Gastrocnemius medialis (tissue), 4 donors: ENCODE measurements at regions not wholly inside any gene's neighbourhood (a gene's known extent, or its start where the extent isn't known, plus 50 kb on each side); places are given as distances from the start of the nearest gene placed in this dataset.

Source experiments
- ATAC-seq, 2 donors: fragments of 150-250 bp; one replicate each; pipeline ENCODE4 v1.9.1; 2016
- DNase-seq, 2 donors: peaks; one replicate each; pipeline ENCODE4 v3.0.0-alpha.2; 2019
- H3K27ac ChIP-seq, 4 donors: fragments of 200-600 bp; sonication (generic); 1 replicate in 1 of 4; 2 replicates in 3 of 4; pipeline ENCODE4 v1.5.1; 2016 to 2018; ENCODE audit warnings: mild to moderate bottlenecking in 2 of 4, moderate library complexity in 1 of 4
- H3K27me3 ChIP-seq, 3 donors: fragments of 200-600 bp; sonication (generic) in 2 of 3; 1 replicate in 1 of 3; 2 replicates in 2 of 3; pipeline versions ENCODE4 v1.5.1 to v1.6.0; 2016 to 2019; ENCODE audit warnings: mild to moderate bottlenecking in 1 of 3, moderate library complexity in 1 of 3
- H3K36me3 ChIP-seq, 2 donors: fragments of 200-600 bp; sonication (generic) in 1 of 2; one replicate each; pipeline ENCODE4 v1.5.1; 2017 to 2018
- H3K4me1 ChIP-seq, 2 donors: fragments of 200-600 bp; sonication (generic) in 1 of 2; one replicate each; pipeline ENCODE4 v1.5.1; 2016 to 2017; ENCODE audit warnings: mild to moderate bottlenecking in 2 of 2
- H3K4me3 ChIP-seq, 4 donors: fragments of 200-600 bp; sonication (generic) in 3 of 4; 1 replicate in 1 of 4; 2 replicates in 3 of 4; pipeline ENCODE4 v1.5.1; 2016 to 2019; ENCODE audit warnings: mild to moderate bottlenecking in 2 of 4
- H3K9me3 ChIP-seq, 3 donors: fragments of 200-600 bp; sonication (generic) in 2 of 3; 1 replicate in 1 of 3; 2 replicates in 2 of 3; pipeline ENCODE4 v1.5.1; 2016 to 2019
- CTCF ChIP-seq, 5 experiments: fragments of 450-650 bp in 3 of 5; fragments of 200-600 bp in 2 of 5; sonication (generic) in 2 of 5; IDR thresholded peaks in 4 of 5; conservative IDR thresholded peaks in 1 of 5; 1 replicate in 4 of 5; 2 replicates in 1 of 5; pipeline ENCODE4 v1.5.1; 2016 to 2019; ENCODE audit warnings: antibody characterized with exemption in 5 of 5, mild to moderate bottlenecking in 3 of 5, moderate library complexity in 3 of 5
- POLR2A ChIP-seq, 2 donors: fragments of 450-650 bp; IDR thresholded peaks; one replicate each; pipeline ENCODE4 v1.6.1; 2017; ENCODE audit warnings: antibody characterized with exemption in 2 of 2, mild to moderate bottlenecking in 2 of 2, moderate library complexity in 2 of 2
- in situ Hi-C, 4 donors: fragments of 200-750 bp; cut with MboI; loops; one replicate each; pipeline versions ENCODE4 v1.15.0 to v1.8.0; 2017; ENCODE audit warnings: low sequenced_read_pairs in 4 of 4
- intact Hi-C: fragments of 100-400 bp; cut with DNase I; formaldehyde crosslinking; loops from one replicate; pipeline ENCODE4 v1.15.1; 2023; ENCODE audit warnings: low total_unique reads

- no peaks in the 10 kb centered on the region for H3K9me3 ChIP-seq
- H3K27me3 ChIP-seq: no peaks in the 10 kb centered on the region
- TF ChIP-seq CTCF (IDR thresholded peaks at IDR 0.05 in 4 of 5, conservative IDR thresholded peaks at IDR 0.05 in 1 of 5) (no peak), POLR2A (IDR thresholded peaks at IDR 0.05) (no peak)
- in situ Hi-C loops (no loop called here), intact Hi-C loops (no loop called here)
- no peak for DNase-seq
- H3K36me3 ChIP-seq: no peaks in the 10 kb centered on the region
- H3K4me1 ChIP-seq: peaks cover 39 to 52% of the 10 kb centered on the region in 2 donors
- ATAC-seq: no peak
- peak overlapping the region; percentile 69 to 76 (median 75) for H3K27ac ChIP-seq
- H3K4me3 ChIP-seq: peak overlapping the region in 1 of 4 donors; percentile 14
Measured at GRCh38 chr9:110125763-110126351, 82.1 kb downstream of the C9orf152 start.

DNA sequence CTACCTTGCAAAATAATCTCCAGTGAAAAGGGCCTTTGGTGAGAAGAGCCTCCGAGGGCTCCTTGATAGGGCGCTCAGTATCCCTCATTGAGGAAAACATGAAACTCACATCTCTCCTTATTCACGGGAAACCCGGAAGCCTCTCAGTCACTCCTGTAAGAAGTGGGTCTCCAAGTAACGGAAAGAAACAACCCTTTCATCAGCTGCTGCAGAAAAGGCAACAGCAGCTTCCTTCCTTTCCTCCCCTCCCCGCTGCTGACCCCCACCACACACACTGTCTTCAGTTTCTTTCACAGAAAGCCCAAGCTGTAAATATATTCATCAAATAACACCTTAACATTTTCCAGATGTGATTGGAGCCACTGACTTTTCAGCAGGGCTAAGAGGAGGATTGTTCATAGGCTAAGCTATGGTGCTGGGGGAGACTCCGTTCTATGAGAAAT lies 81.4 kb downstream of the C9orf152 start:
- Histone ChIP-seq H3K36me3 (no peaks in the 10 kb centered on the region), H3K9me3 (no peaks in the 10 kb centered on the region), H3K27ac (peak overlapping the region; percentile 69 to 76 (median 75)), H3K27me3 (no peaks in the 10 kb centered on the region), H3K4me1 (peaks cover 39 to 52% of the 10 kb centered on the region in 2 donors), H3K4me3 (no peak overlapping the region)
- DNase-seq (no peak), ATAC-seq (no peak)
- in situ Hi-C loops (no loop called here), intact Hi-C loops (no loop called here)
- TF ChIP-seq CTCF (IDR thresholded peaks at IDR 0.05 in 4 of 5, conservative IDR thresholded peaks at IDR 0.05 in 1 of 5) (no peak), POLR2A (IDR thresholded peaks at IDR 0.05) (no peak)

- H3K4me3 ChIP-seq: peak overlapping the region in 3 of 4 donors; percentile 26 to 31 (median 30)
- H3K9me3 ChIP-seq: no peaks in the 10 kb centered on the region
- H3K36me3 ChIP-seq: no peaks in the 10 kb centered on the region
- in situ Hi-C loops (no loop called here), intact Hi-C loops (no loop called here)
- H3K27ac ChIP-seq: peak overlapping the region; percentile 69 to 76 (median 75)
- peaks cover 39 to 52% of the 10 kb centered on the region in 2 donors for H3K4me1 ChIP-seq
- no peak for TF ChIP-seq CTCF (IDR thresholded peaks at IDR 0.05 in 4 of 5, conservative IDR thresholded peaks at IDR 0.05 in 1 of 5)
- H3K27me3 ChIP-seq: no peaks in the 10 kb centered on the region
- peak; percentile 5 to 34 for DNase-seq
- ATAC-seq: peak; percentile 55 to 73
Measured at GRCh38 chr9:110126986-110127864, 80.7 kb downstream of the C9orf152 start.

GRCh38 chr9:110128664-110129329 lies 79.2 kb downstream of the C9orf152 start:
- Histone ChIP-seq H3K9me3 (no peaks in the 10 kb centered on the region), H3K4me1 (peaks cover 45 to 49% of the 10 kb centered on the region in 2 donors), H3K27ac (peak overlapping the region; percentile 69 to 76 (median 75)), H3K36me3 (no peaks in the 10 kb centered on the region), H3K27me3 (no peaks in the 10 kb centered on the region), H3K4me3 (no peak overlapping the region)
- intact Hi-C loops (no loop called here), in situ Hi-C loops (no loop called here)
- no peak for ATAC-seq
- TF ChIP-seq CTCF (IDR thresholded peaks at IDR 0.05 in 4 of 5, conservative IDR thresholded peaks at IDR 0.05 in 1 of 5) (no peak), POLR2A (IDR thresholded peaks at IDR 0.05) (no peak)
- no peak for DNase-seq
